ENCODE measurements at regions not wholly inside any gene's neighbourhood (a gene's known extent, or its start where the extent isn't known, plus 50 kb on each side); places are given as distances from the start of the nearest gene placed in this dataset.

- TF ChIP-seq YY1 (IDR thresholded peaks at IDR 0.05; ENCODE audit: insufficient read depth, insufficient read length), result no peak
- no peak for TF ChIP-seq ZNF274 (IDR thresholded peaks at IDR 0.05; ENCODE audit: low read depth, low read length)
- no peak for TF ChIP-seq SUZ12 (IDR thresholded peaks at IDR 0.05; ENCODE audit: extremely low read depth, insufficient read depth, insufficient read length)
These were observed 82.8 kb upstream of the ATP1A1 start for GRCh38 chr1:116290085-116290705.

All from NT2/D1 (cell line).